ENCODE measurements at regions not wholly inside any gene's neighbourhood (a gene's known extent, or its start where the extent isn't known, plus 50 kb on each side); places are given as distances from the start of the nearest gene placed in this dataset.

GRCh38 chr10:89100680-89101079 is 106.4 kb downstream of the CH25H start:
- DNase-seq (ENCODE audit: low read depth) = no peak
- no peak for TF ChIP-seq CTCF (IDR thresholded peaks at IDR 0.05; ENCODE audit: insufficient read depth, low read depth, low read length, missing control alignments)
- H3K4me3 ChIP-seq (ENCODE audit: low read depth, low read length) = no peak overlapping the region

- DNase-seq (ENCODE audit: low read depth) = no peak
- no peak overlapping the region for H3K4me3 ChIP-seq (ENCODE audit: low read depth, low read length)
- no peak for TF ChIP-seq CTCF (IDR thresholded peaks at IDR 0.05; ENCODE audit: insufficient read depth, low read depth, low read length, missing control alignments)
Observed at GRCh38 chr10:89097226-89097625, 106.6 kb downstream of the FAS start.

- H3K4me3 ChIP-seq (ENCODE audit: low read depth, low read length) = no peak overlapping the region
- TF ChIP-seq CTCF (IDR thresholded peaks at IDR 0.05; ENCODE audit: insufficient read depth, low read depth, low read length, missing control alignments) = no peak
- no peak for DNase-seq (ENCODE audit: low read depth)
Observed at GRCh38 chr10:89095701-89096391, 105.2 kb downstream of the FAS start.

- TF ChIP-seq CTCF (IDR thresholded peaks at IDR 0.05; ENCODE audit: insufficient read depth, low read depth, low read length, missing control alignments) = no peak
- no peak overlapping the region for H3K4me3 ChIP-seq (ENCODE audit: low read depth, low read length)
- DNase-seq (ENCODE audit: low read depth) = no peak
Observed at GRCh38 chr10:89093728-89094127, 103.1 kb downstream of the FAS start.

DNA sequence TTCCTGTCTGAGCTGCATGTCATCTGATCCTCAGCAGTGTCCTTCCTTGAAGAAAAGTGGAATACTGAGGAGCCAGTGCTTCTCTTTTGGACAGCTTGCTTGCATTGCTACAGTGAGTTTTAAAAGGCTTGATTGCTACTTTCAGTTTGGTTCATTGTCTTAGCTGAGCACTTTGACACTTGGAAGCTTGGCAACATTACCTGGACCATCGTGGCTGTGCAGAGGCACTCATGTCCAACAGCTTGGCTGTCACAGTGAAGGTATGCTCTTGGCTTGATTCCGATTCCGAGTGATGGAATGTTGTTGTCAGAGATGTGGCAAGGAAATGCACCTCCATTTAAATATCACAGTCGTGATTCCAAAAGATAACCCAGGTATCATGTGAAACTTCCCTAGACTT is 102.4 kb downstream of the FAS start:
- DNase-seq (ENCODE audit: low read depth) = no peak
- H3K4me3 ChIP-seq (ENCODE audit: low read depth, low read length) = no peak overlapping the region
- TF ChIP-seq CTCF (IDR thresholded peaks at IDR 0.05; ENCODE audit: insufficient read depth, low read depth, low read length, missing control alignments) = no peak

DNA sequence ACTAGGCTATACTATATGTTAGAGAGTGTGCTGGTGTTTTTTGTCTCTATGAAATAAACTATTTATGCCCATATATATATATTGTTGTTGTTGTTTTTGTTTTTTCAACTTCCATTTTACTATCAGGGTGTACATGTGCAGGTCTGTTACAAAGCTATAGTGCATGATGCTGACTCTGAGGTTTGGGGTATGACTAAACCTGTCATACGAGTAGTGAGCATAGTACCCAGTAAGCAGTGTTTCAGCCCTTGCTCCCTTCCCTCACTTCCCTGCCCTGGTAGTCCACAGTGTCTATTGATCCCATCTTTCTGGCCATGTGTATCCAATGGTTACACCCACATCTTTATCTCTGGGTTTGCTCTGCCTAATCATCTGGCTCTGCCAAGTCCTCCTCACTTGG is 101.8 kb downstream of the FAS start:
- no peak overlapping the region for H3K4me3 ChIP-seq (ENCODE audit: low read depth, low read length)
- no peak for TF ChIP-seq CTCF (IDR thresholded peaks at IDR 0.05; ENCODE audit: insufficient read depth, low read depth, low read length, missing control alignments)
- no peak for DNase-seq (ENCODE audit: low read depth)

DNA sequence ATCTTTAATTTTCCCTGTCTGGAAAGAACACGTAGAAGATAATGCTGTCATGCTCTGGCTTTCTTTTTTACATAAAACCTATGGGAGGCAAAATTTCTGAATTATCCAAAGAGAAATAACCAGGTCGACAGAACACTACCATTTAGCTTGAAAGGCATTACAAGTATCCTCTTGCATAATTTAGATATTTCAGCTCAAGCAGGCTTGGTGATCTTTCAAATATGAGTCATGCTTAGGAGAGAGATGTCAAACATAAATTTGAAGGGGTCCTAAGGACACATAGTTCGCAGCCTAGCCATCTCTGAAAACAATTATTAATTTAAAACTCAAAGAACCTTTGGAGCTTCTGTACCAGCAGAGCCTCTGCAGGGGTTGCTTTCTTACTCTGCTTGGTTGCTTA is 100.9 kb downstream of the FAS start:
- TF ChIP-seq CTCF (IDR thresholded peaks at IDR 0.05; ENCODE audit: insufficient read depth, low read depth, low read length, missing control alignments) = no peak
- H3K4me3 ChIP-seq (ENCODE audit: low read depth, low read length) = no peak overlapping the region
- DNase-seq (ENCODE audit: low read depth) = no peak

All from GM12865 (cell line).